T-helper 17 cell (primary cell): ENCODE measurements at regions not wholly inside any gene's neighbourhood (a gene's known extent, or its start where the extent isn't known, plus 50 kb on each side); places are given as distances from the start of the nearest gene placed in this dataset.
"Not testable (repeated sequence)": the region's sequence is repeated elsewhere in the genome, so short reads cannot be mapped to it uniquely, and the experiment has no call there.

Source experiments
- ATAC-seq: fragments of 150-1000 bp; cut with Tn5 transposase; 2 replicates; pipeline ENCODE4 v1.10.0; 2021; ENCODE audit warnings: mild to moderate bottlenecking, moderate library complexity
- DNase-seq, 3 donors: peaks; one replicate each; pipeline versions ENCODE4 v3.0.0 to v3.0.0-alpha.2; 2020 to 2021
- H3K9me3 ChIP-seq: one replicate; pipeline ENCODE4 v1.7.0; 2013; ENCODE audit warnings: low read length, mild to moderate bottlenecking; ENCODE audit not compliant: control insufficient read depth, poor library complexity, severe bottlenecking
- H3K27ac Mint-ChIP-seq: one replicate; pipeline ENCODE4 v1.8.0; 2022; ENCODE audit warnings: mild to moderate bottlenecking, moderate library complexity, mixed read lengths
- H3K27me3 Mint-ChIP-seq: one replicate; pipeline ENCODE4 v1.8.0; 2022; ENCODE audit warnings: mixed read lengths
- H3K36me3 Mint-ChIP-seq: one replicate; pipeline ENCODE4 v1.8.0; 2022; ENCODE audit warnings: low read depth, mixed read lengths
- H3K4me1 Mint-ChIP-seq: one replicate; pipeline ENCODE4 v1.8.0; 2022; ENCODE audit warnings: mild to moderate bottlenecking, mixed read lengths
- H3K4me3 Mint-ChIP-seq: one replicate; pipeline ENCODE4 v1.8.0; 2022; ENCODE audit warnings: mild to moderate bottlenecking, moderate library complexity, mixed read lengths

GRCh38 chr10:23981520-23982309 lies 227.2 kb upstream of the KIAA1217 start:
- no peak overlapping the region for H3K4me3 Mint-ChIP-seq
- no peaks in the 10 kb centered on the region for H3K9me3 ChIP-seq
- no peaks in the 10 kb centered on the region for H3K4me1 Mint-ChIP-seq
- H3K27ac Mint-ChIP-seq: no peak overlapping the region
- H3K27me3 Mint-ChIP-seq: no peaks in the 10 kb centered on the region
- no peak for DNase-seq
- no peaks in the 10 kb centered on the region for H3K36me3 Mint-ChIP-seq
- ATAC-seq: no peak

- not testable (repeated sequence) for H3K4me1 Mint-ChIP-seq, H3K36me3 Mint-ChIP-seq, H3K27me3 Mint-ChIP-seq, DNase-seq, ATAC-seq, H3K9me3 ChIP-seq, H3K4me3 Mint-ChIP-seq, H3K27ac Mint-ChIP-seq
Observed at GRCh38 chr10:23984405-23984804, 224.5 kb upstream of the KIAA1217 start.

GRCh38 chr10:23988006-23988405 lies 220.9 kb upstream of the KIAA1217 start:
- Mint-ChIP-seq H3K36me3 (no peaks in the 10 kb centered on the region), H3K27me3 (no peaks in the 10 kb centered on the region), H3K4me1 (no peaks in the 10 kb centered on the region), H3K27ac (no peak overlapping the region), H3K4me3 (no peak overlapping the region)
- DNase-seq: no peak
- no peaks in the 10 kb centered on the region for H3K9me3 ChIP-seq
- no peak for ATAC-seq

- DNase-seq: no peak
- no peaks in the 10 kb centered on the region for H3K9me3 ChIP-seq
Observed at GRCh38 chr10:23994459-23995046, 214.4 kb upstream of the KIAA1217 start.

GRCh38 chr10:23999445-23999844 lies 209.5 kb upstream of the KIAA1217 start:
- no peaks in the 10 kb centered on the region for H3K9me3 ChIP-seq
- no peak overlapping the region for H3K27ac Mint-ChIP-seq
- peaks cover 11% of the 10 kb centered on the region for H3K27me3 Mint-ChIP-seq
- H3K36me3 Mint-ChIP-seq: no peaks in the 10 kb centered on the region
- H3K4me3 Mint-ChIP-seq: no peak overlapping the region
- DNase-seq: no peak
- no peaks in the 10 kb centered on the region for H3K4me1 Mint-ChIP-seq
- no peak for ATAC-seq

More at GRCh38 chr10:23994459-23995046, 214.4 kb upstream of the KIAA1217 start:
- Mint-ChIP-seq H3K4me1 (no peaks in the 10 kb centered on the region), H3K27ac (no peak overlapping the region), H3K36me3 (no peaks in the 10 kb centered on the region), H3K4me3 (no peak overlapping the region), H3K27me3 (peaks cover 11% of the 10 kb centered on the region)
- ATAC-seq: no peak

- Mint-ChIP-seq H3K4me1 (no peaks in the 10 kb centered on the region), H3K4me3 (no peak overlapping the region), H3K36me3 (no peaks in the 10 kb centered on the region), H3K27ac (no peak overlapping the region), H3K27me3 (peaks cover 11% of the 10 kb centered on the region)
- ATAC-seq (no peak), DNase-seq (no peak)
- H3K9me3 ChIP-seq: no peaks in the 10 kb centered on the region
Observed at GRCh38 chr10:24000271-24000813, 208.6 kb upstream of the KIAA1217 start.

GRCh38 chr10:24006741-24007140 lies 202.2 kb upstream of the KIAA1217 start:
- ATAC-seq (no peak), DNase-seq (no peak)
- H3K27ac Mint-ChIP-seq: no peak overlapping the region
- H3K9me3 ChIP-seq: no peaks in the 10 kb centered on the region
- H3K4me1 Mint-ChIP-seq: no peaks in the 10 kb centered on the region
- H3K27me3 Mint-ChIP-seq: peaks cover 5% of the 10 kb centered on the region
- no peak overlapping the region for H3K4me3 Mint-ChIP-seq
- H3K36me3 Mint-ChIP-seq: no peaks in the 10 kb centered on the region

- Mint-ChIP-seq H3K4me1 (no peaks in the 10 kb centered on the region), H3K27me3 (peaks cover 5% of the 10 kb centered on the region), H3K36me3 (no peaks in the 10 kb centered on the region), H3K27ac (no peak overlapping the region), H3K4me3 (no peak overlapping the region)
- H3K9me3 ChIP-seq: no peaks in the 10 kb centered on the region
- DNase-seq (no peak), ATAC-seq (no peak)
Observed at GRCh38 chr10:24007359-24007758, 201.6 kb upstream of the KIAA1217 start.

- ATAC-seq (no peak), DNase-seq (no peak)
- no peak overlapping the region for H3K27ac Mint-ChIP-seq
- H3K4me1 Mint-ChIP-seq: no peaks in the 10 kb centered on the region
- no peaks in the 10 kb centered on the region for H3K9me3 ChIP-seq
- H3K36me3 Mint-ChIP-seq: no peaks in the 10 kb centered on the region
- H3K27me3 Mint-ChIP-seq: peaks cover 5% of the 10 kb centered on the region
- no peak overlapping the region for H3K4me3 Mint-ChIP-seq
Observed at GRCh38 chr10:24008164-24009091, 200.5 kb upstream of the KIAA1217 start.

GRCh38 chr10:24009115-24009514 lies 199.8 kb upstream of the KIAA1217 start:
- no peaks in the 10 kb centered on the region for H3K4me1 Mint-ChIP-seq
- no peak overlapping the region for H3K27ac Mint-ChIP-seq
- peaks cover 5% of the 10 kb centered on the region for H3K27me3 Mint-ChIP-seq
- no peaks in the 10 kb centered on the region for H3K36me3 Mint-ChIP-seq
- H3K9me3 ChIP-seq: no peaks in the 10 kb centered on the region
- no peak overlapping the region for H3K4me3 Mint-ChIP-seq
- ATAC-seq (no peak), DNase-seq (no peak)

GRCh38 chr10:24009736-24010135 lies 199.2 kb upstream of the KIAA1217 start:
- no peak for DNase-seq
- no peaks in the 10 kb centered on the region for H3K36me3 Mint-ChIP-seq

GRCh38 chr10:24010436-24010970 lies 198.4 kb upstream of the KIAA1217 start:
- Mint-ChIP-seq H3K27me3 (peaks cover 5% of the 10 kb centered on the region), H3K4me1 (no peaks in the 10 kb centered on the region), H3K36me3 (no peaks in the 10 kb centered on the region), H3K4me3 (no peak overlapping the region), H3K27ac (no peak overlapping the region)
- no peaks in the 10 kb centered on the region for H3K9me3 ChIP-seq
- ATAC-seq (no peak), DNase-seq (no peak)

More at GRCh38 chr10:24009736-24010135, 199.2 kb upstream of the KIAA1217 start:
- Mint-ChIP-seq H3K4me3 (no peak overlapping the region), H3K27me3 (peaks cover 5% of the 10 kb centered on the region), H3K4me1 (no peaks in the 10 kb centered on the region), H3K27ac (no peak overlapping the region)
- no peak for ATAC-seq
- no peaks in the 10 kb centered on the region for H3K9me3 ChIP-seq
